ENCODE measurements at regions not wholly inside any gene's neighbourhood (a gene's known extent, or its start where the extent isn't known, plus 50 kb on each side); places are given as distances from the start of the nearest gene placed in this dataset.

- TF ChIP-seq, protein P1, sequence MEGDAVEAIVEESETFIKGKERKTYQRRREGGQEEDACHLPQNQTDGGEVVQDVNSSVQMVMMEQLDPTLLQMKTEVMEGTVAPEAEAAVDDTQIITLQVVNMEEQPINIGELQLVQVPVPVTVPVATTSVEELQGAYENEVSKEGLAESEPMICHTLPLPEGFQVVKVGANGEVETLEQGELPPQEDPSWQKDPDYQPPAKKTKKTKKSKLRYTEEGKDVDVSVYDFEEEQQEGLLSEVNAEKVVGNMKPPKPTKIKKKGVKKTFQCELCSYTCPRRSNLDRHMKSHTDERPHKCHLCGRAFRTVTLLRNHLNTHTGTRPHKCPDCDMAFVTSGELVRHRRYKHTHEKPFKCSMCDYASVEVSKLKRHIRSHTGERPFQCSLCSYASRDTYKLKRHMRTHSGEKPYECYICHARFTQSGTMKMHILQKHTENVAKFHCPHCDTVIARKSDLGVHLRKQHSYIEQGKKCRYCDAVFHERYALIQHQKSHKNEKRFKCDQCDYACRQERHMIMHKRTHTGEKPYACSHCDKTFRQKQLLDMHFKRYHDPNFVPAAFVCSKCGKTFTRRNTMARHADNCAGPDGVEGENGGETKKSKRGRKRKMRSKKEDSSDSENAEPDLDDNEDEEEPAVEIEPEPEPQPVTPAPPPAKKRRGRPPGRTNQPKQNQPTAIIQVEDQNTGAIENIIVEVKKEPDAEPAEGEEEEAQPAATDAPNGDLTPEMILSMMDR (IDR thresholded peaks at IDR 0.05; ENCODE audit: poor library complexity), result no peak
- no peak for TF ChIP-seq EZH2phosphoT487 (IDR thresholded peaks at IDR 0.05; ENCODE audit: low read depth, severe bottlenecking, unreplicated experiment)
Measured at GRCh38 chrX:150207733-150208132, 155.4 kb upstream of the MAMLD1 start.
